Hepatocyte (in vitro differentiated cells): ENCODE measurements at regions not wholly inside any gene's neighbourhood (a gene's known extent, or its start where the extent isn't known, plus 50 kb on each side); places are given as distances from the start of the nearest gene placed in this dataset.

ENCODE experiments used
- EZH2 ChIP-seq: fragments of 200-600 bp; sonication (generic); IDR thresholded peaks from 2 replicates; pipeline ENCODE4 v1.6.1; 2016; ENCODE audit warnings: antibody characterized with exemption, mild to moderate bottlenecking, borderline replicate concordance
- TF ChIP-seq, protein P1 (sequence below): fragments of 200-600 bp; sonication (generic); IDR thresholded peaks from 2 replicates; pipeline ENCODE4 v1.5.1; 2016; ENCODE audit warnings: antibody characterized with exemption, mild to moderate bottlenecking; ENCODE audit not compliant: poor library complexity

DNA sequence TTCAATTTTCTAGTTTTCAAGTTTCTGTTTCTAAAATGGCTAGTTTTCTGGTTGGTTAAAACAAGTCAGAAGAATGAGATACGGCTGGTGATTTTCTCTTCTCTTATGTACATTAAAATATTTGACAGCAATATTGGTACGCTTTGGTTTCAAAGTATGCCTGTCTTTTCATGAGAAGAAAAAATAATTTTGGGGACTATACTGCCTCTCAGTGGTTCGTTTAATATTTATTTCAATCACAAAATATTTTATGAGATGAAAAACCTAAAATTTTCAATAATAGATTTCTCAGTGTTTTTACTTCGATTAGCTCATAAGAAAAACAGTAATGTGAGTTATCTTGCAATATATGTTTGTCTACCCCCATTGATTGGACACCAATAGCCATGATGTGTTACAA, 72.8 kb upstream of the AADACL2 start:
- TF ChIP-seq, protein P1, sequence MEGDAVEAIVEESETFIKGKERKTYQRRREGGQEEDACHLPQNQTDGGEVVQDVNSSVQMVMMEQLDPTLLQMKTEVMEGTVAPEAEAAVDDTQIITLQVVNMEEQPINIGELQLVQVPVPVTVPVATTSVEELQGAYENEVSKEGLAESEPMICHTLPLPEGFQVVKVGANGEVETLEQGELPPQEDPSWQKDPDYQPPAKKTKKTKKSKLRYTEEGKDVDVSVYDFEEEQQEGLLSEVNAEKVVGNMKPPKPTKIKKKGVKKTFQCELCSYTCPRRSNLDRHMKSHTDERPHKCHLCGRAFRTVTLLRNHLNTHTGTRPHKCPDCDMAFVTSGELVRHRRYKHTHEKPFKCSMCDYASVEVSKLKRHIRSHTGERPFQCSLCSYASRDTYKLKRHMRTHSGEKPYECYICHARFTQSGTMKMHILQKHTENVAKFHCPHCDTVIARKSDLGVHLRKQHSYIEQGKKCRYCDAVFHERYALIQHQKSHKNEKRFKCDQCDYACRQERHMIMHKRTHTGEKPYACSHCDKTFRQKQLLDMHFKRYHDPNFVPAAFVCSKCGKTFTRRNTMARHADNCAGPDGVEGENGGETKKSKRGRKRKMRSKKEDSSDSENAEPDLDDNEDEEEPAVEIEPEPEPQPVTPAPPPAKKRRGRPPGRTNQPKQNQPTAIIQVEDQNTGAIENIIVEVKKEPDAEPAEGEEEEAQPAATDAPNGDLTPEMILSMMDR = peak; percentile 37
- no peak for TF ChIP-seq EZH2
